Stomach (tissue), 4 donors: ENCODE measurements at regions not wholly inside any gene's neighbourhood (a gene's known extent, or its start where the extent isn't known, plus 50 kb on each side); places are given as distances from the start of the nearest gene placed in this dataset.

ENCODE experiments used
- POLR2A ChIP-seq, 4 donors: fragments of 450-650 bp; IDR thresholded peaks; one replicate each; pipeline ENCODE4 v1.6.1; 2016; ENCODE audit warnings: antibody characterized with exemption in 4 of 4, control low read depth in 2 of 4, mild to moderate bottlenecking in 1 of 4, moderate library complexity in 1 of 4
- TF ChIP-seq, protein P1 (sequence below), 7 experiments: fragments of 450-650 bp in 4 of 7; fragments of 200-600 bp in 3 of 7; sonication (generic) in 3 of 7; IDR thresholded peaks; one replicate each; pipeline ENCODE4 v1.5.1; 2016 to 2019; ENCODE audit warnings: antibody characterized with exemption in 7 of 7, control low read depth in 2 of 7, mild to moderate bottlenecking in 1 of 7

DNA sequence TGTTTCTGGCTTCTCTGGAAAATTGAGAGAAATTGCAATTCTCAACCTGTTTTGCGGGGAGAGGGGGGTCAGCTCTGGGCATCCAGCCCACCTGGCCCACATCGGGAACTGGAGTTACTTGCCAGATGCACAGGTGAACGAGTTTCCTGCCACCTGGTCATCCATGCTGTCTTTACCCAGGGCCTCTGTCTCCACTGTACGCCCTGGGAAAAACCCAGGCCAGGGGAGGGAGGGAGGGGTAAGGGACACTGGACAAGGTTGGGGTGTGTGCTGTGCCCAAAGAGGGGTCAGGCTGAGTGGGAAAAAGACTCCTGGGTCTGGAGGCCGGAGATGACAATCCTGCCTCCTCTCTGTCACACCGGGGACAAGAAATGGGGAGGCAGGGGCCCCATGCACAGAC lies 307.6 kb downstream of the ZNF536 start:
- TF ChIP-seq POLR2A (IDR thresholded peaks at IDR 0.05) = no peak
- TF ChIP-seq, protein P1, sequence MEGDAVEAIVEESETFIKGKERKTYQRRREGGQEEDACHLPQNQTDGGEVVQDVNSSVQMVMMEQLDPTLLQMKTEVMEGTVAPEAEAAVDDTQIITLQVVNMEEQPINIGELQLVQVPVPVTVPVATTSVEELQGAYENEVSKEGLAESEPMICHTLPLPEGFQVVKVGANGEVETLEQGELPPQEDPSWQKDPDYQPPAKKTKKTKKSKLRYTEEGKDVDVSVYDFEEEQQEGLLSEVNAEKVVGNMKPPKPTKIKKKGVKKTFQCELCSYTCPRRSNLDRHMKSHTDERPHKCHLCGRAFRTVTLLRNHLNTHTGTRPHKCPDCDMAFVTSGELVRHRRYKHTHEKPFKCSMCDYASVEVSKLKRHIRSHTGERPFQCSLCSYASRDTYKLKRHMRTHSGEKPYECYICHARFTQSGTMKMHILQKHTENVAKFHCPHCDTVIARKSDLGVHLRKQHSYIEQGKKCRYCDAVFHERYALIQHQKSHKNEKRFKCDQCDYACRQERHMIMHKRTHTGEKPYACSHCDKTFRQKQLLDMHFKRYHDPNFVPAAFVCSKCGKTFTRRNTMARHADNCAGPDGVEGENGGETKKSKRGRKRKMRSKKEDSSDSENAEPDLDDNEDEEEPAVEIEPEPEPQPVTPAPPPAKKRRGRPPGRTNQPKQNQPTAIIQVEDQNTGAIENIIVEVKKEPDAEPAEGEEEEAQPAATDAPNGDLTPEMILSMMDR (IDR thresholded peaks at IDR 0.05) = no peak
